H1 (cell line): ENCODE measurements at regions not wholly inside any gene's neighbourhood (a gene's known extent, or its start where the extent isn't known, plus 50 kb on each side); places are given as distances from the start of the nearest gene placed in this dataset.

Experiments used
- CTCF ChIA-PET: fragments of 300-600 bp; sonication (Branson Sonifier 250); formaldehyde crosslinking; loops from one replicate; lab custom pipeline; 2021; ENCODE audit not compliant: partially characterized antibody; lab: Charles Lee
- POLR2A ChIA-PET: fragments of 300-600 bp; sonication (Branson Sonifier 250); formaldehyde crosslinking; loops from one replicate; lab custom pipeline; 2021; ENCODE audit warnings: inconsistent platforms; ENCODE audit not compliant: partially characterized antibody; lab: Charles Lee
- DNase-seq, 2 experiments: peaks; one replicate each; pipeline versions ENCODE4 v3.0.0 to v3.0.0-alpha.2; 2010 to 2022; ENCODE audit warnings: low spot score in 2 of 2, low read depth in 1 of 2, mixed read lengths in 1 of 2
- FAIRE-seq: peaks from 2 replicates; lab custom pipeline; 2011; peaks lifted over from hg19 to GRCh38; lab: Jason Lieb, UNC
- H2AFZ ChIP-seq: 2 replicates; pipeline ENCODE4 v1.8.1; 2012; ENCODE audit warnings: low read length, inconsistent platforms
- H2AK5ac ChIP-seq: 2 replicates; pipeline ENCODE4 v1.6.1; 2013; ENCODE audit warnings: low read depth, low read length
- H2BK120ac ChIP-seq: replicated peaks from 2 replicates; pipeline ENCODE3; 2013; ENCODE audit warnings: low read depth, low read length, inconsistent platforms
- H2BK12ac ChIP-seq: 2 replicates; pipeline ENCODE4 v1.6.1; 2013; ENCODE audit warnings: low read depth, low read length
- H2BK15ac ChIP-seq: 2 replicates; pipeline ENCODE4 v1.6.1; 2013; ENCODE audit warnings: low read length
- H2BK20ac ChIP-seq: 2 replicates; pipeline ENCODE4 v1.6.1; 2013; ENCODE audit warnings: low read length
- H2BK5ac ChIP-seq: 2 replicates; pipeline ENCODE4 v1.6.1; 2013; ENCODE audit warnings: low read depth, low read length
- H3K14ac ChIP-seq: 2 replicates; pipeline ENCODE4 v1.6.1; 2013; ENCODE audit warnings: inconsistent platforms; ENCODE audit not compliant: insufficient read length
- H3K18ac ChIP-seq: 2 replicates; pipeline ENCODE4 v1.6.1; 2013; ENCODE audit warnings: low read length; ENCODE audit errors: extremely low read depth
- H3K23ac ChIP-seq: 2 replicates; pipeline ENCODE4 v1.6.1; 2013; ENCODE audit warnings: inconsistent platforms; ENCODE audit not compliant: insufficient read length
- H3K23me2 ChIP-seq: 2 replicates; pipeline ENCODE4 v1.6.1; 2013; ENCODE audit warnings: low read depth, low read length
- H3K27ac ChIP-seq: 2 replicates; pipeline ENCODE4 v1.6.1; 2011; ENCODE audit warnings: low read depth, low read length, inconsistent platforms
- H3K27me3 ChIP-seq, 4 experiments: replicated peaks in 1 of 4; 1 replicate in 1 of 4; 2 replicates in 3 of 4; pipeline versions ENCODE4 v1.6.1 to v1.8.1; 2011 to 2013; ENCODE audit warnings: low read length in 3 of 4, mild to moderate bottlenecking in 3 of 4, inconsistent platforms in 2 of 4, mixed read lengths in 2 of 4, moderate library complexity in 1 of 4; ENCODE audit not compliant: control insufficient read depth in 3 of 4, insufficient read depth in 3 of 4; ENCODE audit errors: extremely low read depth in 1 of 4
- H3K36me3 ChIP-seq, 4 experiments: 2 replicates each; pipeline versions ENCODE4 v1.6.1 to v1.8.1; 2011 to 2013; ENCODE audit warnings: mild to moderate bottlenecking in 4 of 4, low read length in 3 of 4, moderate library complexity in 2 of 4, control low read depth in 1 of 4, inconsistent platforms in 1 of 4; ENCODE audit not compliant: insufficient read depth in 4 of 4, control insufficient read depth in 2 of 4
- H3K4ac ChIP-seq: replicated peaks from 2 replicates; pipeline ENCODE3; 2013; ENCODE audit warnings: low read length, low read depth, mixed read lengths, inconsistent platforms; ENCODE audit not compliant: insufficient read length
- H3K4me1 ChIP-seq, 4 experiments: replicated peaks in 1 of 4; 1 replicate in 1 of 4; 2 replicates in 3 of 4; pipeline versions ENCODE4 v1.6.1 to v1.8.1; 2011 to 2013; ENCODE audit warnings: low read length in 3 of 4, inconsistent platforms in 2 of 4, mixed read lengths in 1 of 4; ENCODE audit not compliant: insufficient read depth in 4 of 4, control insufficient read depth in 3 of 4
- H3K4me2 ChIP-seq, 2 experiments: 2 replicates each; pipeline versions ENCODE4 v1.6.1 to v1.8.1; 2011 to 2013; ENCODE audit warnings: low read depth in 2 of 2, low read length in 2 of 2, control low read depth in 1 of 2, inconsistent platforms in 1 of 2, mild to moderate bottlenecking in 1 of 2; ENCODE audit not compliant: insufficient read depth in 1 of 2
- H3K4me3 ChIP-seq, 4 experiments: fragments of 200-600, 300-600 bp in 1 of 4; sonication (generic), shearing (Covaris generic), sonication (Bioruptor Twin) in 1 of 4; 2 replicates each; pipeline versions ENCODE4 v1.5.1 to v1.8.1; 2011 to 2016; ENCODE audit warnings: low read length in 4 of 4, low read depth in 3 of 4, control low read depth in 2 of 4, inconsistent platforms in 2 of 4, mild to moderate bottlenecking in 2 of 4, mixed read lengths in 1 of 4, moderate library complexity in 1 of 4; ENCODE audit not compliant: insufficient read depth in 2 of 4; ENCODE audit errors: extremely low read depth in 1 of 4
- H3K56ac ChIP-seq: replicated peaks from 2 replicates; pipeline ENCODE3; 2013; ENCODE audit warnings: low read depth, mild to moderate bottlenecking, mixed read lengths, low read length, inconsistent platforms; ENCODE audit not compliant: insufficient read length
- H3K79me1 ChIP-seq: 2 replicates; pipeline ENCODE4 v1.6.1; 2013; ENCODE audit warnings: low read depth, low read length, control low read depth
- H3K79me2 ChIP-seq, 2 experiments: 2 replicates each; pipeline versions ENCODE4 v1.6.1 to v1.8.1; 2012 to 2013; ENCODE audit warnings: low read length in 2 of 2, mild to moderate bottlenecking in 2 of 2, inconsistent platforms in 1 of 2; ENCODE audit not compliant: insufficient read depth in 2 of 2, control insufficient read depth in 1 of 2
- H3K9ac ChIP-seq, 4 experiments: replicated peaks in 1 of 4; 1 replicate in 1 of 4; 2 replicates in 3 of 4; pipeline versions ENCODE4 v1.6.1 to v1.8.1; 2011 to 2013; ENCODE audit warnings: low read depth in 3 of 4, low read length in 3 of 4, control low read depth in 2 of 4, mild to moderate bottlenecking in 2 of 4, moderate library complexity in 2 of 4, inconsistent platforms in 1 of 4; ENCODE audit errors: extremely low read depth in 1 of 4
- H3K9me3 ChIP-seq, 2 experiments: 2 replicates each; pipeline versions ENCODE4 v1.6.1 to v1.8.1; 2012 to 2013; ENCODE audit warnings: mild to moderate bottlenecking in 2 of 2, moderate library complexity in 2 of 2, control low read depth in 1 of 2, inconsistent platforms in 1 of 2, low read depth in 1 of 2, low read length in 1 of 2, mixed read lengths in 1 of 2; ENCODE audit not compliant: insufficient read depth in 2 of 2
- H4K20me1 ChIP-seq, 2 experiments: replicated peaks in 1 of 2; 2 replicates each; pipeline versions ENCODE3 to v1.8.1; 2011 to 2013; ENCODE audit warnings: inconsistent platforms in 2 of 2, low read length in 2 of 2, mild to moderate bottlenecking in 1 of 2; ENCODE audit not compliant: insufficient read depth in 2 of 2, control insufficient read depth in 1 of 2
- H4K5ac ChIP-seq: 2 replicates; pipeline ENCODE4 v1.6.1; 2013; ENCODE audit warnings: low read length, low read depth, mixed read lengths, inconsistent platforms; ENCODE audit not compliant: insufficient read length
- H4K8ac ChIP-seq: 2 replicates; pipeline ENCODE4 v1.8.0; 2013; ENCODE audit warnings: mild to moderate bottlenecking, moderate library complexity, low read length, inconsistent platforms; ENCODE audit not compliant: insufficient read depth; ENCODE audit errors: extremely low read depth
- H4K91ac ChIP-seq: replicated peaks from 2 replicates; pipeline ENCODE3; 2013; ENCODE audit warnings: low read length, mixed read lengths, inconsistent platforms; ENCODE audit not compliant: insufficient read length
- ATF2 ChIP-seq: IDR thresholded peaks from 2 replicates; pipeline ENCODE4 v1.6.1; 2012; ENCODE audit warnings: low read length, inconsistent platforms
- E2F6 ChIP-seq: IDR thresholded peaks from 2 replicates; pipeline ENCODE4 v1.6.1; 2012; ENCODE audit warnings: inconsistent platforms
- EGR1 ChIP-seq: IDR thresholded peaks from 2 replicates; pipeline ENCODE4 v1.6.1; 2011; ENCODE audit warnings: low read depth, low read length, borderline replicate concordance
- HDAC2 ChIP-seq, 2 experiments: fragments of 300-600 bp in 1 of 2; sonication (generic) in 1 of 2; IDR thresholded peaks; 2 replicates each; pipeline ENCODE4 v1.6.1; 2011 to 2012; ENCODE audit warnings: low read depth in 2 of 2, low read length in 2 of 2, mild to moderate bottlenecking in 2 of 2, moderate library complexity in 2 of 2, borderline replicate concordance in 1 of 2, inconsistent platforms in 1 of 2
- POLR2AphosphoS5 ChIP-seq: IDR thresholded peaks from 2 replicates; pipeline ENCODE4 v1.6.1; 2011; ENCODE audit warnings: low read depth, low read length
- POU5F1 ChIP-seq: IDR thresholded peaks from 2 replicates; pipeline ENCODE4 v1.6.1; 2011; ENCODE audit warnings: low read depth, mild to moderate bottlenecking, low read length, moderate library complexity
- RXRA ChIP-seq: IDR thresholded peaks from 2 replicates; pipeline ENCODE4 v1.6.1; 2011; ENCODE audit warnings: low read depth, mild to moderate bottlenecking, low read length, moderate library complexity; ENCODE audit not compliant: insufficient read depth
- SIN3A ChIP-seq, 2 experiments: IDR thresholded peaks in 1 of 2; conservative IDR thresholded peaks in 1 of 2; 2 replicates each; pipeline ENCODE4 v1.6.1; 2011 to 2012; ENCODE audit warnings: low read length in 2 of 2, improper control_type of control experiment in 1 of 2, low read depth in 1 of 2, mild to moderate bottlenecking in 1 of 2
- SP1 ChIP-seq: IDR thresholded peaks from 2 replicates; pipeline ENCODE4 v1.6.1; 2011; ENCODE audit warnings: low read depth, low read length
- SP4 ChIP-seq: IDR thresholded peaks from 2 replicates; pipeline ENCODE4 v1.6.1; 2012; ENCODE audit warnings: low read length, inconsistent platforms
- SUZ12 ChIP-seq: fragments of 200-600 bp; sonication (generic); IDR thresholded peaks from 2 replicates; pipeline ENCODE4 v1.6.1; 2012; ENCODE audit warnings: mild to moderate bottlenecking, inconsistent platforms, low read length, moderate library complexity, mixed read lengths
- TAF7 ChIP-seq: optimal IDR thresholded peaks from 2 replicates; pipeline ENCODE3; 2011; ENCODE audit warnings: low read depth, mild to moderate bottlenecking, inconsistent platforms, low read length, moderate library complexity, borderline replicate concordance
- YY1 ChIP-seq: IDR thresholded peaks from 2 replicates; pipeline ENCODE4 v1.6.1; 2011; ENCODE audit warnings: low read depth, mild to moderate bottlenecking, low read length
- WGBS, 2 experiments: shearing (Covaris generic) in 1 of 2; methylation state at CpG; one replicate each; pipeline versions ENCODE4 v1.1.6 to v1.1.7; 2013 to 2015; ENCODE audit warnings: low lambda C conversion rate in 2 of 2, mixed read lengths in 2 of 2, inconsistent platforms in 1 of 2, low coverage in 1 of 2, missing lambda C conversion rate in 1 of 2; ENCODE audit not compliant: insufficient replicate concordance in 2 of 2, insufficient coverage in 1 of 2, insufficient read length in 1 of 2; ENCODE audit errors: extremely low coverage in 1 of 2, missing lambda C conversion rate in 1 of 2; 5-methylcytosine and 5-hydroxymethylcytosine counted together

GRCh38 chr1:182295697-182296096, 95.9 kb downstream of the GLUL start:
- Histone ChIP-seq H3K79me2 (no peaks in the 10 kb centered on the region), H4K91ac (no peak overlapping the region), H3K9ac (no peak overlapping the region), H2AK5ac (no peak overlapping the region), H3K79me1 (no peaks in the 10 kb centered on the region), H3K23ac (no peak overlapping the region), H3K14ac (no peak overlapping the region), H3K23me2 (no peaks in the 10 kb centered on the region), H3K4ac (no peak overlapping the region), H3K18ac (no peak overlapping the region), H2BK20ac (no peak overlapping the region), H2BK5ac (no peak overlapping the region), H3K27ac (no peak overlapping the region), H4K20me1 (no peaks in the 10 kb centered on the region), H3K4me3 (no peak overlapping the region), H3K27me3 (no peaks in the 10 kb centered on the region), H2AFZ (no peak overlapping the region), H3K4me2 (no peak overlapping the region), H2BK12ac (no peak overlapping the region), H3K4me1 (no peaks in the 10 kb centered on the region; a peak in 2 of 7 replicates), H3K56ac (no peak overlapping the region), H3K9me3 (no peaks in the 10 kb centered on the region), H4K8ac (no peak overlapping the region), H4K5ac (no peak overlapping the region), H3K36me3 (no peaks in the 10 kb centered on the region), H2BK15ac (no peak overlapping the region), H2BK120ac (no peak overlapping the region)
- no peak for DNase-seq
- ChIA-PET POLR2A (no interaction called here), CTCF (interaction anchor here (1.2 to 1.4 kb wide), 2 partner anchors 13 to 101 kb away, joined by 3 read pairs; no protein-coding TSS in a partner anchor)
- WGBS, 2 experiments, result 86% methylated on average over 1 of the region's 1 CpG; no CpG with 5 or more reads in 1 of the 2 experiments
- no peak for FAIRE-seq
- TF ChIP-seq EGR1 (no peak), POLR2AphosphoS5 (no peak), YY1 (no peak), SP4 (no peak), E2F6 (no peak), ATF2 (no peak), SP1 (no peak), RXRA (no peak), SIN3A (conservative IDR thresholded peaks at IDR 0.05 in 1 of 2, IDR thresholded peaks at IDR 0.05 in 1 of 2; ENCODE audit: low read depth in 1 of 2, low read length in 2 of 2) (no peak), TAF7 (no peak), POU5F1 (no peak), HDAC2 (IDR thresholded peaks at IDR 0.05; ENCODE audit: borderline replicate concordance in 1 of 2, low read depth in 2 of 2, low read length in 2 of 2) (no peak), SUZ12 (no peak)
